Adipocyte (in vitro differentiated cells): ENCODE measurements at regions not wholly inside any gene's neighbourhood (a gene's known extent, or its start where the extent isn't known, plus 50 kb on each side); places are given as distances from the start of the nearest gene placed in this dataset.
"Not testable (repeated sequence)": the region's sequence is repeated elsewhere in the genome, so short reads cannot be mapped to it uniquely, and the experiment has no call there.

Experiments used
- DNase-seq: peaks from one replicate; pipeline ENCODE4 v3.0.0-alpha.2; 2015; ENCODE audit warnings: low read depth
- H3K27me3 ChIP-seq: replicated peaks from 2 replicates; pipeline ENCODE4 v1.7.0; 2013; ENCODE audit warnings: mild to moderate bottlenecking, low read length, moderate library complexity; ENCODE audit not compliant: control insufficient read depth, insufficient read depth
- H3K36me3 ChIP-seq: 2 replicates; pipeline ENCODE4 v1.7.0; 2013; ENCODE audit warnings: low read length, mild to moderate bottlenecking, moderate library complexity; ENCODE audit not compliant: control insufficient read depth, insufficient read depth, severe bottlenecking
- H3K4me1 ChIP-seq: 2 replicates; pipeline ENCODE4 v1.7.0; 2013; ENCODE audit warnings: mild to moderate bottlenecking, low read length, moderate library complexity; ENCODE audit not compliant: control insufficient read depth, insufficient read depth
- H3K4me3 ChIP-seq: 2 replicates; pipeline ENCODE4 v1.7.0; 2013; ENCODE audit warnings: mild to moderate bottlenecking, low read length, moderate library complexity
- H3K9ac ChIP-seq: 2 replicates; pipeline ENCODE4 v1.7.0; 2013; ENCODE audit warnings: mild to moderate bottlenecking, low read length, moderate library complexity
- H3K9me3 ChIP-seq: 2 replicates; pipeline ENCODE4 v1.7.0; 2013; ENCODE audit warnings: mild to moderate bottlenecking, low read length, moderate library complexity; ENCODE audit not compliant: control insufficient read depth

DNA sequence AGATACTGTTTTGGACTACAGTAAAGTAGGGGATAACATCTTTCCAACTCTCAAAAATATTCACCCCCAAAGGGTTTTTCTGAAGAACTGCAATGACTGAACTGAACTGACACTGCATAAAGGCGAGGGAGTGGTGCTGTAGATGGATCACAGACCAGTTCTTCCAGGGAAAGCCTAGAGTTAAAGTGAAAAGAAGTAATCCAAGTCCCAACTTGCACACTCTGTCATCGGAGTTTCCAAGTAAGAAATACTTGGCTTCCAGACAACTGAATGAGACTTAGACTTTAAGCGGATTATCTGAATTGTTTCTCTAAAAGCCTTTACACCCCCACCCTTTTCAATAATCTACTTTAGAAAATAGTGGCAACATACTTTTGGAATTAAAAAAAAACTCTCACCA, 134.1 kb upstream of the PREP start:
- no peak overlapping the region for H3K4me3 ChIP-seq
- no peaks in the 10 kb centered on the region for H3K9me3 ChIP-seq
- no peak for DNase-seq
- H3K9ac ChIP-seq: no peak overlapping the region
- H3K4me1 ChIP-seq: peaks cover 11% of the 10 kb centered on the region
- H3K36me3 ChIP-seq: no peaks in the 10 kb centered on the region
- H3K27me3 ChIP-seq: no peaks in the 10 kb centered on the region

DNA sequence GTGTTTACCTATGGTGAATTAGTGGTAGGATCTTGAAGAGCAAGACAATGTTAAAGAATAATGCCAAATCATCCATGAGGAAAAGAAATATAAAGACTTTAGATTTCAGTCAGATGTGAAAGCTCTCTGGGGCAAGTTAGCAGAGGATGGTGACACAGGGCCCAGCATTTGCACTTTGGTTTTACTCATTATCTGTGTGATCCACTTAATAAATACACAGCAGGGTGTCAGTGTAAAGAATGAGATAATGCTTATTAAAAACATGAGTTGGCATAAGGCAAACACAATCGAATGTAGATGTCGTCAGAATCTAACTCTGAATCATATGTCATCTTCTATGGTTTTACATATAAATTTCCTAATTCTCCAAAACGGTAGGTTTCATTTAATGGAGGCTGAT, 130.4 kb upstream of the PREP start:
- H3K4me3 ChIP-seq: no peak overlapping the region

DNA sequence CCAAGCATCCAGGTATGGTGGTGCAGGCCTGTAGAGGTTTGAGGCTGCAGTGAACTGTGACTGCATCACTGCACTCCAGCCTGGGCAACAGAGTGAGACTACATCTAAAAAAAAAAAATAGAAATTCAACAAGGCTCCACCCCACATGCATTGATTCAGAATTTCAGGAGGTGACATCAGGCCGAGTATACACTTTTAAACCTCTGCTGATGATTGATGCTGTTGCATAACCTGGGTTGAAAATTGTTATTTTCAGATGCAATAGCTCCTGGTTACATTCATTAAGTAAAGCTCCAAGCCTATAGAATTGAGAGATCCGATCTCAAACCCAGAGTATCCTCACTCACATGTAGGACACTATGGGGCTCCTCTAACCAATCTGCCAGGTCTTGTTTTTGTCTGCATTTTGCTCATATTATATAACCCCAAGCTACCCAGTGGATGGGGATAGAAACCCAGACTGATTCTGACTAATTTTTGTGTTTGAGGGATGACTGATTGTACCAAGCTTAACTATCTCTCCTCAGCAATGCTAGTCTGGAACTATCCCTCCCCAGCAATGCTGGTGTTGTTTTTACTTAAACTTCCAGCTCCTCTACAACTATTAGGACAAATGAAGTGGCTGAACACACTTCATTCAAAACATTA, 123.5 kb upstream of the PREP start:
- H3K27me3 ChIP-seq: no peaks in the 10 kb centered on the region
- H3K4me3 ChIP-seq: no peak overlapping the region
- no peak for DNase-seq
- no peaks in the 10 kb centered on the region for H3K36me3 ChIP-seq
- no peak overlapping the region for H3K9ac ChIP-seq
- no peaks in the 10 kb centered on the region for H3K4me1 ChIP-seq
- H3K9me3 ChIP-seq: peaks cover 2% of the 10 kb centered on the region

More for the DNA sequence above, 130.4 kb upstream of the PREP start:
- Histone ChIP-seq H3K9ac (no peak overlapping the region), H3K36me3 (no peaks in the 10 kb centered on the region), H3K4me1 (peaks cover 8% of the 10 kb centered on the region), H3K9me3 (no peaks in the 10 kb centered on the region), H3K27me3 (no peaks in the 10 kb centered on the region)
- DNase-seq: no peak

DNA sequence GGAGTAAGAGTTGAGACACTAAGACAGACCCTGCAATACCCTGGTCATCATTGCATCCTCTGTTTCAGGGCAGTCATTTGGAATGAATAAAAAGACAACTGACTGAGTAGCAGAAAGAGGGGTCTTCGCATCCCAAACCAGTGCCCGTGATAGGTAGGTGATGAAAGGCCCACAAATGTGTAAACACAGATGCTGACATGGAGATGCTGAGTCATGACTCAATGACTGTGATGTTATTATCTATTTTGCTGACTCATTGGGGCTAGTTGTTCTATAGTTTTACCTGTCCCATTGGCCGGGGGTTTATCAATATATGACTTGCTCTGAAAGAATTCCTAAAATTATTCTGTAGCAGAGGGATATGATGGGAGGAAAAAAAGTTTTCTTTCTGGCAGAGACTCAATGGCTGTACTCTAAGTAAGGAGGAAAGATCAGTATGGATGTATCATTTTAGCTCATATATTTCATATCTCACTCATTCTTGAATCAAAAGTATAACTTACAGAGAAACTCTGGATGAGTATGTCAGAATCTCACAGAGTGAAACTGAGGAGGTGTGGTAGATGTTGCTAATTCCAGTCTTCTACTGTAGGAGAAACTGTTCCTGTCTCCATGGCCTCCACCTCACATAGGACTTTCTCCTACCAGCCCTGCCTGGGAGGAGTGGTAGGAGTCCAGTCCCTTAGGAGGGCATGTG, 119.9 kb upstream of the PREP start:
- H3K4me1 ChIP-seq: no peaks in the 10 kb centered on the region
- H3K4me3 ChIP-seq: no peak overlapping the region
- peak; percentile 19 for DNase-seq
- no peaks in the 10 kb centered on the region for H3K36me3 ChIP-seq
- peaks cover 2% of the 10 kb centered on the region for H3K9me3 ChIP-seq
- H3K9ac ChIP-seq: no peak overlapping the region
- H3K27me3 ChIP-seq: no peaks in the 10 kb centered on the region

DNA sequence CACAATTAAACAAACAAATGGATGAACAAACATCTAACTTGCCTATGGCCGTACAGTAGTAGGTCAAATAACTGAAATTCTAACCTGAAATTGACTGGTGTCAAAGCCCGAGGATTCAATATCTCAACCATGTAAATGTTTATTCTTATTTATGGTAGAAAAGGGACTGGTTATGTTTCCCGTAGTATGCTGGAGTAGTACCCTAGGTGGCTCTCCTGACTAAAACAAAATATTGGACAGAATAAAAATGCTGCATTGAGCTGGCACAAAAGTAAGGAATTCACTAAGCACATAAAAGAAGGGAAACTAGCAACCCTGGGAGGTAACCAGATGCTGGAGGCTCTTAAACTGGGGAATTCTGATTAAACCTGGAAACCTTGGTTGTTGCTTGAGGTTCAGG, 117.1 kb upstream of the PREP start:
- Histone ChIP-seq H3K4me1 (no peaks in the 10 kb centered on the region), H3K9ac (no peak overlapping the region), H3K36me3 (no peaks in the 10 kb centered on the region), H3K27me3 (peaks cover 4% of the 10 kb centered on the region), H3K9me3 (no peaks in the 10 kb centered on the region), H3K4me3 (no peak overlapping the region)
- DNase-seq: peak; percentile 15

DNA sequence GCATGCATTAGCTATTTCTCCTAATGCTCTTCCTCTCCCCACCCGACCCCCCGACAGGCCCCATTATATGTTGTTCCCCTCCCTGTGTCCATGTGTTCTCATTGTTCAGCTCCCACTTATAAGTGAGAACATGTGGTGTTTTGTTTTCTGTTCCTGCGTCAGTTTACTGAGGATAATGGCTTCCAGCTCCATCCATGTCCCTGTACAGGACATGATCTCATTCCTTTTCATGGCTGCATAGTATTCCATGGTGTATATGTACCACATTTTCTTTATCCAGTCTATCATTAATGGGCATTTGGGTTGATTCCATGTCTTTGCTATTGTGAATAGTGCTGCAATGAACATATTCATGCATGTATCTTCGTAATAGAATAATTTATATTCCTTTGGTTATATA, 116.1 kb upstream of the PREP start:
- H3K4me3 ChIP-seq, H3K27me3 ChIP-seq, H3K9ac ChIP-seq, H3K4me1 ChIP-seq, H3K9me3 ChIP-seq, DNase-seq, H3K36me3 ChIP-seq: not testable (repeated sequence)

DNA sequence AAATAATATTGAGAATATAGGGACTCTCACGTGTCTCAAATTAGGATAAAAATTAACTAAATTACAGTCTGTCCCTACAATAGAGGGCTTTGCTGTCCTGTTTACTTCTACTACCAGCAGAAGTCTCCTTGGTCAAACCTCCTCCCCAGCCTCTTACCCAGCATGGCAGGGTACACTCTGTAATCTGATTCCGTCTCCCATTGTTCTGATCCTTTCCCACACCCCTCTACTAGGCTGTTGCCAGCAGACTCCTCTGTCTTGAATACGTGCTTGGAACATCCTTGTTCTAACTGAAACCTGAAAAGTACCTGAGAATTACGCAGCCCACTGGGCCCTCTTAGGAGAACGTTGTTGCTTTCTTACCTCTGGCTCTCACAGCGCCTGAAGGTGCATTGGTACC, 112.2 kb upstream of the PREP start:
- Histone ChIP-seq H3K4me1 (peaks cover 8% of the 10 kb centered on the region), H3K9ac (no peak overlapping the region), H3K27me3 (peaks cover 10% of the 10 kb centered on the region), H3K4me3 (no peak overlapping the region), H3K36me3 (no peaks in the 10 kb centered on the region), H3K9me3 (no peaks in the 10 kb centered on the region)
- no peak for DNase-seq

DNA sequence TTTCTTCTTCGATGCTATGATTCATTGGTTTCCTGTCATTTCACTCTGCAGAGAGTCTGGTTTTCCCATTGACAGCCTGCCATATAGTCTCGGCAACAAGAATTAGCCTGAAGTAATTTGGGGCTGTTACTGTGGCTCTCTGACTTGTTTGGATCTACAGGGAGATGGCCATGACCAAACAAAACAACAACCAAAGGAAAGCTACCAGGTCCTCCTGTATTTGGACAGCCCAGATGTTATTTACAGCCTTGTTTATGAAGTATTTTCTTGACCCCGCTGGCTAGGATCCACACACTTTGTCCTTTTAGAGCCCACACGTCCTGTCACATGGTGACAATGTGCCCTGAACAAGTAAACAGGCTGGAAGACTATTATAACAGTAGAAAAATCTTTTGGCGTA, 111.4 kb upstream of the PREP start:
- no peak overlapping the region for H3K4me3 ChIP-seq
- no peaks in the 10 kb centered on the region for H3K9me3 ChIP-seq
- H3K4me1 ChIP-seq: peaks cover 15% of the 10 kb centered on the region
- DNase-seq: no peak
- H3K36me3 ChIP-seq: no peaks in the 10 kb centered on the region
- no peak overlapping the region for H3K9ac ChIP-seq
- peaks cover 10% of the 10 kb centered on the region for H3K27me3 ChIP-seq

DNA sequence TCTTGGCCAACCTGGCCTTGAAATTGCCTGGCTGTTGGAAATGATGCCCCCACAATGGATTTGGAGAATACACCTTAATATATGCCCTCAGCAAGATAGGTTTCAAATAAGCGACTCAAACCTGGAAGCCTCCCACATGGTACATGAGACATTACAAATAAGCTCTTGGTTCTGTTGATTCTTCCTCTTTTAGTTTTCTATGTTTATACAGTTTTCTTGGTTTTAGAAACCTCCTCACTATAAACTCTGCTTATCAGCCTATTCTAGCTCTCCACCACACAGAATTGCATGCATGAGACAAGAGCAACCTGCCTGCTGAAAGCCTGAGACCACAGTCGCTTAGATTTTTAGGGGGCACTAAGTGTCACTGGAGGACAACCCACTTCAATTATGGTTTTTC, 108.8 kb upstream of the PREP start:
- peaks cover 10% of the 10 kb centered on the region for H3K27me3 ChIP-seq
- DNase-seq: no peak
- peaks cover 17% of the 10 kb centered on the region for H3K4me1 ChIP-seq
- H3K9me3 ChIP-seq: no peaks in the 10 kb centered on the region
- H3K9ac ChIP-seq: no peak overlapping the region
- H3K36me3 ChIP-seq: no peaks in the 10 kb centered on the region
- H3K4me3 ChIP-seq: no peak overlapping the region

DNA sequence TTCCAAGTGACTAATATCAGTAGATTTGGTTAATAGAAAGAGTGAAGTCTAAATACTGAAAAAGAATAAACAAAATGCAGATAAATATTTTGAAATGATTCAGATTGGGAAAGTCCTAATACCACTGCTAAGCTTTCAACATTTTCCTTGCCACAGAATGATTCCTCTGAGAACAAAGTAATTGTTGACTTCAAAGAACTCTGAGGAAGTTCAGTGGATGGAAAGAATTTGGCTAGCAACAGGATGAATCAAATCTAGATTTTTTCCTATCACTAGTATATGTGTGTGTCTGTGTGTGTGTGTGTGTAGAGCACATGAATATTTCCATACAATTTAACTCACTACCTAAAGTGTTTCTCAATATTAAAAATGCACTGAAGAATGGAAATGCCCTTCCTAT, 107.9 kb upstream of the PREP start:
- Histone ChIP-seq H3K9me3 (no peaks in the 10 kb centered on the region), H3K27me3 (peaks cover 10% of the 10 kb centered on the region), H3K4me3 (no peak overlapping the region), H3K4me1 (peaks cover 17% of the 10 kb centered on the region), H3K9ac (no peak overlapping the region), H3K36me3 (no peaks in the 10 kb centered on the region)
- DNase-seq: peak; percentile 66

DNA sequence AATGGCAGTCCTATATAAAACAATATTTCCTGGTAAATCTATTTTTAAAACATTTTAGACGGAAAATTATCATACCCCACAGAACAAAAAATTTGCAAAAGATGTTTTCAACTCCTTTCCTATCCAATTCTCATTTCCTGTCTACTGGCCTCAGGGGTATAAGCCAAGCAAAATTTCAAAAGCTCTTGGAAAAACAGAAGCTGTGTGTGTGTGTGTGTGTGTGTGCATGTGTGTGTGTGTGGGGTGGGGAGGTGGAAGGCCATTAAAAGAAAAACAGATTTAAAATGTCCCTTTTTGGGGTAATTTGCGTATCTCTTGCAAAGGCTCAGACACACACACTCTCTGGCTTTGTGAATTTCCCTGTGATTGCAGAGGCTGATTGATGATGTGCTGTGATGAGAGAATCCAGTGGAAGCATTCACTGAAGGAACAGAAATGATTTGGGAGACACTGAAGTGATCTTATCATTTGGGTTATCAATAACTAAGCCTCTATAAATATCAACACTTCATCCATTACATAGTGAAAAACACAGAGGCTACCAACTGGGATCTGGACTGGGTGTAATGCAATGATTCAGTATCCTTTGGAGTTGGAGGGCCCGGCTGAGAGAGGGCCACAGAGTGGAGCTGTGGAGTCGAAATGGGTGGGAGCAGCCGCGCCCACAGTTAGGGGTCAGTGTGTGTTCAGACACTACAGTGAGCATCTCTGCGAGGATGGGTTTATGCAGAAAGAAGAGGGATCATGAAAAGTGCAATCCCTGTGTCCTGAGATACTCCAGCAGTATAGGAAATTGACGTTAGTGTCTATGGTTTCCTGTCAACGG, 106.8 kb upstream of the PREP start:
- Histone ChIP-seq H3K4me3 (no peak overlapping the region), H3K4me1 (peaks cover 17% of the 10 kb centered on the region), H3K9ac (no peak overlapping the region), H3K36me3 (no peaks in the 10 kb centered on the region), H3K27me3 (peaks cover 9% of the 10 kb centered on the region), H3K9me3 (no peaks in the 10 kb centered on the region)
- DNase-seq: no peak
